Naive thymus-derived CD4-positive, alpha-beta T cell (primary cell): ENCODE measurements at regions not wholly inside any gene's neighbourhood (a gene's known extent, or its start where the extent isn't known, plus 50 kb on each side); places are given as distances from the start of the nearest gene placed in this dataset.
"Not testable (repeated sequence)": the region's sequence is repeated elsewhere in the genome, so short reads cannot be mapped to it uniquely, and the experiment has no call there.

Source experiments
- ATAC-seq: fragments of 150-1000 bp; cut with Tn5 transposase; 2 replicates; pipeline ENCODE4 v1.10.0; 2021; ENCODE audit warnings: mild to moderate bottlenecking, moderate library complexity
- CTCF ChIA-PET: fragments of 350-600 bp; sonication (Branson Sonifier 250); formaldehyde crosslinking; loops from one replicate; lab custom pipeline; 2021; ENCODE audit warnings: antibody characterized with exemption; lab: Charles Lee
- POLR2A ChIA-PET: fragments of 350-600 bp; sonication (Branson Sonifier 250); formaldehyde crosslinking; loops from one replicate; lab custom pipeline; 2021; ENCODE audit warnings: antibody characterized with exemption, inconsistent platforms; lab: Charles Lee
- DNase-seq, 9 donors: peaks; one replicate each; pipeline versions ENCODE4 v3.0.0 to v3.0.0-alpha.2; 2020 to 2022; ENCODE audit warnings: mixed read lengths in 1 of 9
- H3K27ac ChIP-seq: one replicate; pipeline ENCODE4 v1.7.0; 2013; ENCODE audit warnings: mild to moderate bottlenecking, low read depth, low read length, moderate library complexity
- H3K27me3 ChIP-seq, 2 donors: one replicate each; pipeline ENCODE4 v1.7.0; 2013; ENCODE audit warnings: low read length in 2 of 2, mild to moderate bottlenecking in 2 of 2, moderate library complexity in 2 of 2; ENCODE audit not compliant: control insufficient read depth in 2 of 2, insufficient read depth in 2 of 2
- H3K36me3 ChIP-seq, 3 experiments: 1 replicate in 2 of 3; 2 replicates in 1 of 3; pipeline ENCODE4 v1.7.0; 2013; ENCODE audit warnings: low read length in 3 of 3, mild to moderate bottlenecking in 3 of 3, moderate library complexity in 1 of 3; ENCODE audit not compliant: insufficient read depth in 3 of 3, control insufficient read depth in 2 of 3
- H3K4me1 ChIP-seq, 2 donors: one replicate each; pipeline ENCODE4 v1.7.0; 2013; ENCODE audit warnings: low read length in 2 of 2, mild to moderate bottlenecking in 2 of 2, moderate library complexity in 1 of 2; ENCODE audit not compliant: control insufficient read depth in 2 of 2, insufficient read depth in 2 of 2
- H3K4me3 ChIP-seq: 2 replicates; pipeline ENCODE4 v1.7.0; 2013; ENCODE audit warnings: mild to moderate bottlenecking, low read length
- H3K9me3 ChIP-seq, 3 experiments: 1 replicate in 2 of 3; 2 replicates in 1 of 3; pipeline ENCODE4 v1.7.0; 2013; ENCODE audit warnings: low read length in 3 of 3; ENCODE audit not compliant: control insufficient read depth in 2 of 3
- H3K27ac Mint-ChIP-seq, 9 donors: one replicate each; pipeline ENCODE4 v1.8.0; 2020 to 2022; ENCODE audit warnings: mixed read lengths in 9 of 9, mild to moderate bottlenecking in 8 of 9, moderate library complexity in 5 of 9, inconsistent platforms in 2 of 9
- H3K27me3 Mint-ChIP-seq, 5 donors: one replicate each; pipeline ENCODE4 v1.8.0; 2021 to 2022; ENCODE audit warnings: mixed read lengths in 5 of 5, mild to moderate bottlenecking in 1 of 5
- H3K36me3 Mint-ChIP-seq, 5 donors: one replicate each; pipeline ENCODE4 v1.8.0; 2020 to 2022; ENCODE audit warnings: mixed read lengths in 5 of 5, mild to moderate bottlenecking in 3 of 5, inconsistent platforms in 1 of 5
- H3K4me1 Mint-ChIP-seq, 7 donors: one replicate each; pipeline ENCODE4 v1.8.0; 2020 to 2022; ENCODE audit warnings: mixed read lengths in 7 of 7, mild to moderate bottlenecking in 3 of 7, inconsistent platforms in 1 of 7
- H3K4me3 Mint-ChIP-seq, 10 donors: one replicate each; pipeline ENCODE4 v1.8.0; 2020 to 2022; ENCODE audit warnings: mild to moderate bottlenecking in 10 of 10, mixed read lengths in 10 of 10, moderate library complexity in 6 of 10, inconsistent platforms in 2 of 10
- H3K9me3 Mint-ChIP-seq, 11 donors: one replicate each; pipeline ENCODE4 v1.8.0; 2020 to 2022; ENCODE audit warnings: mixed read lengths in 11 of 11, mild to moderate bottlenecking in 4 of 11, inconsistent platforms in 1 of 11, moderate library complexity in 1 of 11
- intact Hi-C, 2 donors: fragments of 100-400 bp; cut with micrococcal nuclease; formaldehyde crosslinking; loops; one replicate each; pipeline ENCODE4 v1.15.1; 2023

DNA sequence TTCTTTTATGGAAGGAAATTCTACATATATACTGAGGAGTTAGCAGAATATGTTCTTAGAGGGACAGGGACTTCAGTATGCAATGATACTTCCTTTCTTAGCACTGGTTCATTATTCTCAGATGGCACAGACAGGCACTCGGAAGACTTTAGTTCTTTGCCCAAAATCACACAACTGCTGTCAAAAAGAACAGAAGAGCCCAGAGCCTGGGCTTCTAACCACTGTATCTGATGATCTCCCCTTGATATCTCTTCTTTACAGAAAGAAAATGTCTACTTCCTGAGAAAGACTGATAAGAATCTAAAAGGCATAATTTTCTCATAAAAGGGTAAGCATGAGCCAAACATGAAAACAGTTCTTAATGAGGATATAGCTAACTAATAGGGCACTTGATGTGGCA is 2034.2 kb upstream of the PRR20A start:
- H3K4me3 Mint-ChIP-seq: no peak overlapping the region
- H3K36me3 ChIP-seq: no peaks in the 10 kb centered on the region
- H3K36me3 Mint-ChIP-seq: peaks cover 0 to 7% (median 0%) of the 10 kb centered on the region in 5 donors
- no peaks in the 10 kb centered on the region for H3K27me3 ChIP-seq
- POLR2A ChIA-PET: no interaction called here
- no peaks in the 10 kb centered on the region for H3K9me3 ChIP-seq
- no peaks in the 10 kb centered on the region for H3K27me3 Mint-ChIP-seq
- peaks cover 0 to 29% (median 17%) of the 10 kb centered on the region in 11 donors for H3K9me3 Mint-ChIP-seq
- no peak overlapping the region for H3K27ac ChIP-seq
- DNase-seq (no peak), ATAC-seq (no peak)
- no peak overlapping the region for H3K27ac Mint-ChIP-seq
- H3K4me1 Mint-ChIP-seq: no peaks in the 10 kb centered on the region
- H3K4me3 ChIP-seq: no peak overlapping the region
- H3K4me1 ChIP-seq: no peaks in the 10 kb centered on the region
- intact Hi-C loops: no loop called here
- CTCF ChIA-PET: no interaction called here

DNA sequence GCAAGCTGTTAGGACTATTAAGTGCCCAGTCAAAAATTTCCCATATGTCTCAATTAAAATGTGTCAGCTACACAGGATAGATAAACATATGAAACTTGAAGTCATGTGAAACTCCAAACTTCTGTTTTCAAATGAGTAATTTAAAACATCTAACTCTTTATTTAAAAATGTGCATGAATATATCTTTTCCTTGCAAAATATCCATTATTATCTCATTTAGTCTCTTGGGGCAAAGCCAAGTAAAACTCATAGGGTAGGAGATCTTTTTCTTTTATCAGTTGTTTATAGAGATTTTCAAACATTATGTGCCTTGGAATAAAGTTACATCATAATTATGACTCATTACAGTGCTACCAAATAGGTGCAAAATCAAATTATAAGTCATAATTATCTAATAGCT is 2020.1 kb upstream of the PRR20A start:
- Mint-ChIP-seq H3K9me3 (peaks cover 2 to 19% (median 7%) of the 10 kb centered on the region in 11 donors), H3K4me3 (no peak overlapping the region), H3K4me1 (no peaks in the 10 kb centered on the region), H3K27me3 (no peaks in the 10 kb centered on the region), H3K27ac (no peak overlapping the region), H3K36me3 (no peaks in the 10 kb centered on the region)
- DNase-seq (no peak), ATAC-seq (no peak)
- Histone ChIP-seq H3K27me3 (no peaks in the 10 kb centered on the region), H3K9me3 (no peaks in the 10 kb centered on the region), H3K36me3 (no peaks in the 10 kb centered on the region), H3K4me3 (no peak overlapping the region), H3K27ac (no peak overlapping the region), H3K4me1 (no peaks in the 10 kb centered on the region)
- ChIA-PET POLR2A (no interaction called here), CTCF (no interaction called here)
- intact Hi-C loops: no loop called here

DNA sequence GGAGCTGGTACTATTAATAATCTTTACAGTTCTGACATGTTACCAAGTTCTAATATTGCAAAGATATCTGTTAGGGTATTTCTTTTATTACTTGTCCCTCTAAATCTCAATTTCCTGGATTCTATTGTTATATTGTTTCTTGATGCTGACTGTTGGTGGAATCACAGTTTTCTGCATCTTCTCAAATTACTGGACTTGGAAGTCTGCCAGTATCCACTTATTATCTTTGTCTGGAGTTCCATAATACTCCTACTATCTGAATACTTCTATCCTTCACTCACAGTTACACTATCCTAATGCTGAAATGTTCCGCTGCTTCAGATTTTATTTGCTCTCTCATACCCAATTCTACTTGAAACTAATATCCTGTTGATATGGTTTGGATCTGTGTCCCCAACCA is 1985.7 kb upstream of the PRR20A start:
- intact Hi-C loops: no loop called here
- no peak overlapping the region for H3K27ac ChIP-seq
- POLR2A ChIA-PET: no interaction called here
- ATAC-seq (no peak), DNase-seq (no peak)
- H3K9me3 ChIP-seq: peaks cover 0 to 7% (median 0%) of the 10 kb centered on the region in 3 experiments
- no peaks in the 10 kb centered on the region for H3K36me3 ChIP-seq
- H3K36me3 Mint-ChIP-seq: peaks cover 0 to 5% (median 0%) of the 10 kb centered on the region in 5 donors
- H3K4me3 Mint-ChIP-seq: no peak overlapping the region
- H3K4me1 Mint-ChIP-seq: no peaks in the 10 kb centered on the region
- H3K27me3 Mint-ChIP-seq: no peaks in the 10 kb centered on the region
- CTCF ChIA-PET: no interaction called here
- H3K27ac Mint-ChIP-seq: no peak overlapping the region
- H3K9me3 Mint-ChIP-seq: peaks cover 1 to 33% (median 14%) of the 10 kb centered on the region in 11 donors
- no peaks in the 10 kb centered on the region for H3K27me3 ChIP-seq
- no peaks in the 10 kb centered on the region for H3K4me1 ChIP-seq
- no peak overlapping the region for H3K4me3 ChIP-seq

DNA sequence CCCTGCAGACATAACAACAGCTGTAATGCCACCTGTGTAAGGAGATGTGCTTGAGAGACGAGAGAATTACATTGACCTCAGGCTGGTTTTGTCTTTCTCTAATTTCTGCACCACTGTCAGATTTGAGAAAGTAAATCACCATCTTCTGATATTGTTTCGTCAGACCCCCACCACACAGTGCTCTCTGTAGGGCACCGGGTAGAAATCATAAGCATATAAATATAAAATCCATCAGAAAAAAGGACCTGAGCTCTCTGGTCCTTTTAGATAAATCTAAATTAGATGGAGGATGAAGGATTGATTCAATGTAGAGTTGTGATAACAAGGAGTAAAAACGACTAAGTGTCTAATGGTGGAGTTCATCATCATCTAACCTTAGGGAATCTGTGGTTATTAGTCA is 1981.0 kb upstream of the PRR20A start:
- H3K36me3 ChIP-seq: no peaks in the 10 kb centered on the region
- ATAC-seq (no peak), DNase-seq (no peak)
- CTCF ChIA-PET: no interaction called here
- Mint-ChIP-seq H3K36me3 (peaks cover 0 to 5% (median 0%) of the 10 kb centered on the region in 5 donors), H3K4me1 (peaks cover 0 to 2% (median 0%) of the 10 kb centered on the region in 7 donors), H3K9me3 (peaks cover 5 to 34% (median 18%) of the 10 kb centered on the region in 11 donors), H3K27me3 (no peaks in the 10 kb centered on the region), H3K27ac (no peak overlapping the region), H3K4me3 (no peak overlapping the region)
- H3K9me3 ChIP-seq: peaks cover 0 to 7% (median 0%) of the 10 kb centered on the region in 3 experiments
- H3K27me3 ChIP-seq: no peaks in the 10 kb centered on the region
- no peaks in the 10 kb centered on the region for H3K4me1 ChIP-seq
- no peak overlapping the region for H3K27ac ChIP-seq
- H3K4me3 ChIP-seq: no peak overlapping the region
- intact Hi-C loops: no loop called here
- POLR2A ChIA-PET: no interaction called here

DNA sequence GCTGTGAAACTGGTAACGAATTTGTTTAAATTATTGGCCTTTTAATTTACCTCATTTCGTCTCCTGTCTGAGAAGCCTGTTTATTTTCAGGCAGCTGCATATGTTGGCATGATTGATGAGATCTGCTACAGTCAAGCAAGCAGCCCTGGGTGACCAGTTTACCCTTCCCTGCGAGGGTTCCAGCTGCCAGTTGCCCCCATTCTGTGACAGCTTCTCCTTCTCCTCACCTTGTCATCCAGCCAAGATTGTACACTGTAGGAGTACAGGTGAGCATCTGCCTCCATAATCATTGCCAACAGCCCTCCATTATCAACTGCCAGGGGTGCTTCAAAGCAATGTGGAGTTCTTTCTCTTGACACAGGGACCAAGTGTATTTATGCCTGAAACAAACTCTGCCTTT is 1979.9 kb upstream of the PRR20A start:
- DNase-seq: no peak
- intact Hi-C loops: no loop called here
- H3K4me1 Mint-ChIP-seq: peaks cover 0 to 2% (median 0%) of the 10 kb centered on the region in 7 donors
- no peaks in the 10 kb centered on the region for H3K36me3 ChIP-seq
- H3K27ac ChIP-seq: no peak overlapping the region
- H3K27me3 ChIP-seq: no peaks in the 10 kb centered on the region
- peaks cover 0 to 2% (median 0%) of the 10 kb centered on the region in 5 donors for H3K36me3 Mint-ChIP-seq
- CTCF ChIA-PET: no interaction called here
- POLR2A ChIA-PET: no interaction called here
- H3K4me3 Mint-ChIP-seq: no peak overlapping the region
- H3K27me3 Mint-ChIP-seq: no peaks in the 10 kb centered on the region
- no peaks in the 10 kb centered on the region for H3K4me1 ChIP-seq
- no peak overlapping the region for H3K4me3 ChIP-seq
- ATAC-seq: no peak
- H3K9me3 ChIP-seq: peaks cover 0 to 7% (median 0%) of the 10 kb centered on the region in 3 experiments
- no peak overlapping the region for H3K27ac Mint-ChIP-seq
- H3K9me3 Mint-ChIP-seq: peaks cover 2 to 25% (median 19%) of the 10 kb centered on the region in 11 donors

DNA sequence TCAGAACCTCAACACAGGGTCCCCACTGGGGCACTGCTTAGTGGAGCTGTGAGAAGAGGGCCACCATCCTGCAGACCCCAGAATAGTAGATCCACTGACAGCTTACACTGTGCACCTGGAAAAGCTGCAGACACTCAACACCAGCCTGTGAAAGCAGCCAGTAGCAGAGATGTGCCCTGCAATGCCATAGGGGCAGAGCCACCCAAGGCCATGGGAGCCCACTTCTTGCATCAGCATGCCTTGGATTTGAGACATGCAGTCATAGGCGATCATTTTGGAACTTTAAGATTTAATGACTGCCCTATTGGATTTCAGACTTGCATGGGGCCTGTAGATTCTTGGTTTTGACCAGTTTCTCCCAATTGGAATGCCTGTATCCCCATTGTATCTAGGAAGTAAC is 1962.1 kb upstream of the PRR20A start:
- not testable (repeated sequence) for H3K4me1 Mint-ChIP-seq

DNA sequence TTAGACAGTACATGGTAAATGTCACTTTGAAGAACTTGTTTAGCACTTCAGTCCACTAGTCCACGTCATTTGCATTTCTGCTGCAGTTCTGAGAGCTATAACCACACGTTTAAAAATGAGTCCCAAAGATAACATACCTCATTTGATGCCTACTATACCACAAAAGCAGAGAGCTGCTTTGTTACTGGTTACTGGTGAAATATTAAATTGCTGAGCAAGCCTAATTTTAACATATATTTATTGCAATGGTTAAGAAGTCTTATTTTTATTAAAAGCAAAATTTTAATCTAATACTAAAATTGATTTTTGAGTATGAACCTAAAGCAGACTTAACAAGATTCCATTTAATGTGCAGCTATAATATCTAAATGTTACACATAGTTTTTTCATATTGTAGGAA is 1949.7 kb upstream of the PRR20A start:
- DNase-seq (no peak), ATAC-seq (no peak)
- H3K9me3 Mint-ChIP-seq: peaks cover 0 to 18% (median 6%) of the 10 kb centered on the region in 11 donors
- no peaks in the 10 kb centered on the region for H3K27me3 Mint-ChIP-seq
- H3K4me3 Mint-ChIP-seq: no peak overlapping the region
- H3K27ac Mint-ChIP-seq: no peak overlapping the region
- ChIA-PET CTCF (no interaction called here), POLR2A (no interaction called here)
- Histone ChIP-seq H3K36me3 (no peaks in the 10 kb centered on the region), H3K4me1 (no peaks in the 10 kb centered on the region), H3K27ac (no peak overlapping the region), H3K9me3 (no peaks in the 10 kb centered on the region), H3K27me3 (no peaks in the 10 kb centered on the region), H3K4me3 (no peak overlapping the region)
- intact Hi-C loops: no loop called here
- H3K36me3 Mint-ChIP-seq: no peaks in the 10 kb centered on the region
- no peaks in the 10 kb centered on the region for H3K4me1 Mint-ChIP-seq

More for the DNA sequence above, 1962.1 kb upstream of the PRR20A start:
- CTCF ChIA-PET, intact Hi-C loops, H3K27me3 ChIP-seq, H3K27ac ChIP-seq, ATAC-seq, POLR2A ChIA-PET, H3K4me3 Mint-ChIP-seq, H3K4me3 ChIP-seq, H3K36me3 Mint-ChIP-seq, DNase-seq, H3K27ac Mint-ChIP-seq, H3K36me3 ChIP-seq, H3K27me3 Mint-ChIP-seq, H3K9me3 ChIP-seq, H3K4me1 ChIP-seq: not testable (repeated sequence)
- H3K9me3 Mint-ChIP-seq: peaks cover 0 to 45% (median 13%) of the 10 kb centered on the region in 11 donors
